ENCODE measurements at regions not wholly inside any gene's neighbourhood (a gene's known extent, or its start where the extent isn't known, plus 50 kb on each side); places are given as distances from the start of the nearest gene placed in this dataset.
"Not testable (repeated sequence)": the region's sequence is repeated elsewhere in the genome, so short reads cannot be mapped to it uniquely, and the experiment has no call there.

- no peaks in the 10 kb centered on the region for H3K4me1 ChIP-seq (ENCODE audit: control insufficient read depth, extremely low read depth, insufficient read depth, low read length)
- no peaks in the 10 kb centered on the region for H3K9me1 ChIP-seq (replicated peaks; ENCODE audit: control insufficient read depth, extremely low read depth, insufficient read depth, low read length)
- no peak overlapping the region for H3K4me3 ChIP-seq (replicated peaks in 1 of 3; ENCODE audit: insufficient read depth in 1 of 3, low read depth in 1 of 3, low read length in 3 of 3)
- H3K9me3 ChIP-seq (replicated peaks; ENCODE audit: control insufficient read depth, insufficient read depth, low read length): peaks cover 6% of the 10 kb centered on the region
- H3K27ac ChIP-seq (ENCODE audit: insufficient read depth, low read depth, low read length): no peak overlapping the region
- ChIA-PET POLR2A (no interaction called here), CTCF (no interaction called here)
- TF ChIP-seq GATA2 (IDR thresholded peaks at IDR 0.05; ENCODE audit: insufficient read depth, insufficient read length, low read depth, low read length) (no peak), EZH2 (IDR thresholded peaks at IDR 0.05; ENCODE audit: borderline replicate concordance, low read depth, low read length, severe bottlenecking) (no peak), CTCF (IDR thresholded peaks at IDR 0.05; ENCODE audit: extremely low read depth in 1 of 2, insufficient read depth in 1 of 2, low read depth in 1 of 2, low read length in 2 of 2) (no peak), POLR2AphosphoS5 (IDR thresholded peaks at IDR 0.05; ENCODE audit: insufficient read depth, low read depth, low read length) (no peak), FOS (IDR thresholded peaks at IDR 0.05; ENCODE audit: borderline replicate concordance, insufficient read depth, low read length) (no peak), POLR2A (IDR thresholded peaks at IDR 0.05; ENCODE audit: low read depth, low read length) (no peak), MYC (IDR thresholded peaks at IDR 0.05; ENCODE audit: low read depth, low read length) (no peak), JUN (IDR thresholded peaks at IDR 0.05; ENCODE audit: borderline replicate concordance, insufficient read depth, insufficient read length, low read depth) (no peak)
- TF ChIP-seq, protein P1, sequence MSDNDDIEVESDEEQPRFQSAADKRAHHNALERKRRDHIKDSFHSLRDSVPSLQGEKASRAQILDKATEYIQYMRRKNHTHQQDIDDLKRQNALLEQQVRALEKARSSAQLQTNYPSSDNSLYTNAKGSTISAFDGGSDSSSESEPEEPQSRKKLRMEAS (IDR thresholded peaks at IDR 0.05; ENCODE audit: insufficient read depth, insufficient read length): no peak
- H2AFZ ChIP-seq (ENCODE audit: low read depth, low read length): no peak overlapping the region
- no TSS peak for BruUV-seq (replicated peaks)
- no peaks in the 10 kb centered on the region for H3K27me3 ChIP-seq (ENCODE audit: control insufficient read depth in 2 of 2, insufficient read depth in 2 of 2, low read length in 2 of 2)
- no peak overlapping the region for H3K9ac ChIP-seq (replicated peaks; ENCODE audit: extremely low read depth, insufficient read depth, low read length)
- dilution Hi-C loops (cut with MboI; ENCODE audit: extremely low pct_ligation_motif_present, low sequenced_read_pairs): no loop called here
- no peaks in the 10 kb centered on the region for H3K79me2 ChIP-seq (ENCODE audit: control insufficient read depth, insufficient read depth, low read length)
- DNase-seq (ENCODE audit: low read depth, low spot score) (no peak), FAIRE-seq (no peak)
- intact Hi-C loops (cut with micrococcal nuclease): no loop called here
- H4K20me1 ChIP-seq (replicated peaks; ENCODE audit: control insufficient read depth, extremely low read depth, insufficient read depth, low read length): no peaks in the 10 kb centered on the region
- H3K36me3 ChIP-seq (ENCODE audit: control insufficient read depth in 2 of 2, extremely low read depth in 1 of 2, insufficient read depth in 2 of 2, low read length in 2 of 2): no peaks in the 10 kb centered on the region
- no peak overlapping the region for H3K4me2 ChIP-seq (ENCODE audit: insufficient read depth, low read length)
Observed at GRCh38 chr9:119873877-119874276, 504.6 kb upstream of the BRINP1 start.

- intact Hi-C loops (cut with micrococcal nuclease); H2AFZ ChIP-seq (ENCODE audit: low read depth, low read length); H3K79me2 ChIP-seq (ENCODE audit: control insufficient read depth, insufficient read depth, low read length); CTCF ChIA-PET; dilution Hi-C loops (cut with MboI; ENCODE audit: extremely low pct_ligation_motif_present, low sequenced_read_pairs); H3K9me3 ChIP-seq (replicated peaks; ENCODE audit: control insufficient read depth, insufficient read depth, low read length); DNase-seq (ENCODE audit: low read depth, low spot score); H3K4me3 ChIP-seq (replicated peaks in 1 of 3; ENCODE audit: insufficient read depth in 1 of 3, low read depth in 1 of 3, low read length in 3 of 3); POLR2A ChIA-PET; H4K20me1 ChIP-seq (replicated peaks; ENCODE audit: control insufficient read depth, extremely low read depth, insufficient read depth, low read length); H3K9ac ChIP-seq (replicated peaks; ENCODE audit: extremely low read depth, insufficient read depth, low read length); H3K4me2 ChIP-seq (ENCODE audit: insufficient read depth, low read length); H3K4me1 ChIP-seq (ENCODE audit: control insufficient read depth, extremely low read depth, insufficient read depth, low read length); H3K27ac ChIP-seq (ENCODE audit: insufficient read depth, low read depth, low read length); H3K9me1 ChIP-seq (replicated peaks; ENCODE audit: control insufficient read depth, extremely low read depth, insufficient read depth, low read length); FAIRE-seq; H3K36me3 ChIP-seq (ENCODE audit: control insufficient read depth in 2 of 2, extremely low read depth in 1 of 2, insufficient read depth in 2 of 2, low read length in 2 of 2); H3K27me3 ChIP-seq (ENCODE audit: control insufficient read depth in 2 of 2, insufficient read depth in 2 of 2, low read length in 2 of 2); BruUV-seq (replicated peaks): not testable (repeated sequence)
Observed at GRCh38 chr9:119870251-119870650, 501.0 kb upstream of the BRINP1 start.

Measured in endothelial cell of umbilical vein (primary cell).